GM12874 (cell line): ENCODE measurements at regions not wholly inside any gene's neighbourhood (a gene's known extent, or its start where the extent isn't known, plus 50 kb on each side); places are given as distances from the start of the nearest gene placed in this dataset.

Experiments
- CTCF ChIP-seq: IDR thresholded peaks from 2 replicates; pipeline ENCODE4 v1.5.1; 2011; ENCODE audit warnings: low read depth, mild to moderate bottlenecking, control low read depth, low read length, moderate library complexity; ENCODE audit not compliant: insufficient read depth

- no peak for TF ChIP-seq CTCF
Measured at GRCh38 chr11:113584371-113584770, 109.2 kb upstream of the DRD2 start.

- TF ChIP-seq CTCF: no peak
Measured at GRCh38 chr11:113581713-113582112, 106.5 kb upstream of the DRD2 start.

GRCh38 chr11:113579292-113579940 lies 104.2 kb upstream of the DRD2 start:
- no peak for TF ChIP-seq CTCF

GRCh38 chr11:113578715-113579250 lies 103.6 kb upstream of the DRD2 start:
- no peak for TF ChIP-seq CTCF

- TF ChIP-seq CTCF: no peak
Measured at GRCh38 chr11:113578033-113578380, 102.8 kb upstream of the DRD2 start.

- TF ChIP-seq CTCF: no peak
Measured at GRCh38 chr11:113577356-113578032, 102.3 kb upstream of the DRD2 start.

DNA sequence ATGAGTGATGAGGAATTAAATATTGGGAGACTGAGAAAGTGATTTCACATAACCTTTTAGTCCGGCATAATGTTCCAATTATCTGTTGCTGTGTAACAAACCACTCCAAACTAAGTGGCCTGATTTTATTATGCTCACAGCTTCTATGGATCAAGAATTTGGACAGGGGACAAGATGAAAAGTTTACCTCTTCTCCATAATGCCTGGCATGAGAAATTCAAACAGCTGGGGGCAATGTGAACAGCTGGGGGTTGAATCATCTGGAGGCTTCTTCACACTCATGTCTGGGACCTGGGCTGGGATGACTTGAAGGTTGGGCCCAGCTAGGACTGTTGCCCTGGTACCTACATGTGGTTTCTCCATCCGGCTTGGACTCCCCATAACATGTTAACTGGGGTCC lies 99.4 kb upstream of the DRD2 start:
- TF ChIP-seq CTCF: no peak
